H1 (cell line): ENCODE measurements at regions not wholly inside any gene's neighbourhood (a gene's known extent, or its start where the extent isn't known, plus 50 kb on each side); places are given as distances from the start of the nearest gene placed in this dataset.

Experiments used
- HDAC6 ChIP-seq: IDR thresholded peaks from one replicate; pipeline ENCODE4 v1.7.1; 2012; ENCODE audit warnings: low read depth, mild to moderate bottlenecking, inconsistent platforms, low read length, moderate library complexity
- KDM4A ChIP-seq: IDR thresholded peaks from one replicate; pipeline ENCODE4 v1.7.1; 2012; ENCODE audit warnings: low read depth, mild to moderate bottlenecking, moderate library complexity, low read length, inconsistent platforms; ENCODE audit not compliant: severe bottlenecking
- NANOG ChIP-seq: IDR thresholded peaks from 2 replicates; pipeline ENCODE4 v1.6.1; 2011; ENCODE audit warnings: low read length, low read depth, mild to moderate bottlenecking, inconsistent platforms; ENCODE audit not compliant: insufficient read depth, poor library complexity, severe bottlenecking
- SP1 ChIP-seq: IDR thresholded peaks from 2 replicates; pipeline ENCODE4 v1.6.1; 2011; ENCODE audit warnings: low read depth, low read length
- TEAD4 ChIP-seq: IDR thresholded peaks from 2 replicates; pipeline ENCODE4 v1.6.1; 2012; ENCODE audit warnings: low read depth, low read length, inconsistent platforms, mixed read lengths
- TF ChIP-seq, protein P1 (sequence below), 3 experiments: IDR thresholded peaks; 1 replicate in 2 of 3; 2 replicates in 1 of 3; pipeline versions ENCODE4 v1.5.1 to v1.6.1; 2011; ENCODE audit warnings: low read length in 3 of 3, mild to moderate bottlenecking in 3 of 3, inconsistent platforms in 2 of 3, low read depth in 1 of 3, moderate library complexity in 1 of 3; ENCODE audit not compliant: insufficient read depth in 1 of 3; ENCODE audit errors: control extremely low read depth in 1 of 3

DNA sequence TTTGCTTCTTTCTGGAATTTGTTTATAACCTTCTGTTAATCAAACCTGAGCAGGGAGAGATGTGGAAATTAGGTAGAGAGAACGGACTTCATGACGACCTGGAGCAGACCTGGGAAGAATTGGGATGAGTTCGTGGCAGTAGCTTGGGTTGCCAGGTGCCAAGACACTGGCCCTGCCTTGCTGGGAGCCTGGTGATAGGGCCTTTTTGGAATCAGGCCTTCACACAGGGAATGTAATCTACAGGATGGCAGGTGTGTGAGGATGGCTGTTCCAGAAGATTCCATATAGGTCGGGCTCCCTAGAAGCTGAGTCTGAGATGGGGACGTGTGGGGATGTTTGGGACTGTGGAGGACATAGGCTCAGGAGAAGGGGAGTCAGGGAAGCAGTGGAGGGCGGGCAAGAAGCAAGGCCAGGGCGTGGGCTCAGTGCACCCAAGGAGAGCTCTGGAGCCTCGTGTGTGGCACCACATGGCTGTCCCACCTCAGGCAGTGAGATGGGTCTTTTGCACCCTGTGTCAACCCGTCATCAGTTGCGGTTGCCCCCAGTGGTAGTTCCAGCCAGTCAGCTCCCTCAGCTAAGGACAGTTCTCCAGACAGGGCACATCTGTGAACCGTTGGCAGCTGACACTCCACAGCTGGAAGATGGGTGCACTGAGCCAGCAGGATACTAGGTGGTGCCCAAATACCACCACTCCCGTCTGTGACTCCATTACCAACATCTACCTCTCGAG lies 395.9 kb downstream of the MATN1 start (continued):
- no peak for TF ChIP-seq TEAD4
- no peak for TF ChIP-seq KDM4A
- TF ChIP-seq HDAC6: no peak
- no peak for TF ChIP-seq SP1
- no peak for TF ChIP-seq NANOG
- TF ChIP-seq, protein P1, sequence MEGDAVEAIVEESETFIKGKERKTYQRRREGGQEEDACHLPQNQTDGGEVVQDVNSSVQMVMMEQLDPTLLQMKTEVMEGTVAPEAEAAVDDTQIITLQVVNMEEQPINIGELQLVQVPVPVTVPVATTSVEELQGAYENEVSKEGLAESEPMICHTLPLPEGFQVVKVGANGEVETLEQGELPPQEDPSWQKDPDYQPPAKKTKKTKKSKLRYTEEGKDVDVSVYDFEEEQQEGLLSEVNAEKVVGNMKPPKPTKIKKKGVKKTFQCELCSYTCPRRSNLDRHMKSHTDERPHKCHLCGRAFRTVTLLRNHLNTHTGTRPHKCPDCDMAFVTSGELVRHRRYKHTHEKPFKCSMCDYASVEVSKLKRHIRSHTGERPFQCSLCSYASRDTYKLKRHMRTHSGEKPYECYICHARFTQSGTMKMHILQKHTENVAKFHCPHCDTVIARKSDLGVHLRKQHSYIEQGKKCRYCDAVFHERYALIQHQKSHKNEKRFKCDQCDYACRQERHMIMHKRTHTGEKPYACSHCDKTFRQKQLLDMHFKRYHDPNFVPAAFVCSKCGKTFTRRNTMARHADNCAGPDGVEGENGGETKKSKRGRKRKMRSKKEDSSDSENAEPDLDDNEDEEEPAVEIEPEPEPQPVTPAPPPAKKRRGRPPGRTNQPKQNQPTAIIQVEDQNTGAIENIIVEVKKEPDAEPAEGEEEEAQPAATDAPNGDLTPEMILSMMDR (IDR thresholded peaks at IDR 0.05; ENCODE audit: control extremely low read depth in 1 of 3, insufficient read depth in 1 of 3, low read depth in 1 of 3, low read length in 3 of 3): no peak
